Breast epithelium (tissue), 3 donors: ENCODE measurements at regions not wholly inside any gene's neighbourhood (a gene's known extent, or its start where the extent isn't known, plus 50 kb on each side); places are given as distances from the start of the nearest gene placed in this dataset.

Experiments
- POLR2A ChIP-seq: fragments of 450-650 bp; IDR thresholded peaks from one replicate; pipeline ENCODE4 v1.6.1; 2016; ENCODE audit warnings: antibody characterized with exemption, mild to moderate bottlenecking, moderate library complexity
- TF ChIP-seq, protein P1 (sequence below), 3 donors: fragments of 450-650 bp; IDR thresholded peaks; one replicate each; pipeline ENCODE4 v1.5.1; 2016 to 2017; ENCODE audit warnings: antibody characterized with exemption in 3 of 3, mild to moderate bottlenecking in 3 of 3, moderate library complexity in 3 of 3

DNA sequence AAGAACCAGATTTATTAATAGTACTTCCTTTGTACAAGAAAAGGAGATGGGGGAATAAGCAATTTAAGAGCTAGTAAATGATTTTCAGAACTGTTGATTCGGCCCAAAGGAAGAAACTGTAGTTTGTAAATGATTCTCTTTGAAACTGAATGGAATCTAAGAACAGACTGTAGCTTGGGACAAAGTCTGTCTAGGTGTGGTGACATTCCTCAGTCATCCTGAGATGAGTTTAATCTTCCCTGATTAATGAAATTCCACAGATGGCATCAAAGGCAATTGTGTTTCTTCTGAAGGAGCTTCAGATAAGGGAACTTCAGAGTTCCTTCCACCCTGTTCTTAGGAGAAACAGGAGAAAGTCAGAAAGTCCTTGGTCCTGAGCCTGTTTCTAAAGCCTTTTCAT lies 2095.9 kb downstream of the LRRC4C start:
- TF ChIP-seq, protein P1, sequence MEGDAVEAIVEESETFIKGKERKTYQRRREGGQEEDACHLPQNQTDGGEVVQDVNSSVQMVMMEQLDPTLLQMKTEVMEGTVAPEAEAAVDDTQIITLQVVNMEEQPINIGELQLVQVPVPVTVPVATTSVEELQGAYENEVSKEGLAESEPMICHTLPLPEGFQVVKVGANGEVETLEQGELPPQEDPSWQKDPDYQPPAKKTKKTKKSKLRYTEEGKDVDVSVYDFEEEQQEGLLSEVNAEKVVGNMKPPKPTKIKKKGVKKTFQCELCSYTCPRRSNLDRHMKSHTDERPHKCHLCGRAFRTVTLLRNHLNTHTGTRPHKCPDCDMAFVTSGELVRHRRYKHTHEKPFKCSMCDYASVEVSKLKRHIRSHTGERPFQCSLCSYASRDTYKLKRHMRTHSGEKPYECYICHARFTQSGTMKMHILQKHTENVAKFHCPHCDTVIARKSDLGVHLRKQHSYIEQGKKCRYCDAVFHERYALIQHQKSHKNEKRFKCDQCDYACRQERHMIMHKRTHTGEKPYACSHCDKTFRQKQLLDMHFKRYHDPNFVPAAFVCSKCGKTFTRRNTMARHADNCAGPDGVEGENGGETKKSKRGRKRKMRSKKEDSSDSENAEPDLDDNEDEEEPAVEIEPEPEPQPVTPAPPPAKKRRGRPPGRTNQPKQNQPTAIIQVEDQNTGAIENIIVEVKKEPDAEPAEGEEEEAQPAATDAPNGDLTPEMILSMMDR (IDR thresholded peaks at IDR 0.05) = no peak
- TF ChIP-seq POLR2A = no peak
